LNCaP clone FGC (cell line): ENCODE measurements at regions not wholly inside any gene's neighbourhood (a gene's known extent, or its start where the extent isn't known, plus 50 kb on each side); places are given as distances from the start of the nearest gene placed in this dataset.

Experiments
- DNase-seq: peaks from one replicate; pipeline ENCODE4 v3.0.0-alpha.2; 2011; ENCODE audit warnings: low read depth
- H3K4me3 ChIP-seq: 2 replicates; pipeline ENCODE4 v1.5.1; 2011; ENCODE audit warnings: mild to moderate bottlenecking, low read depth, low read length, control low read depth
- TF ChIP-seq, protein P1 (sequence below): IDR thresholded peaks from 2 replicates; pipeline ENCODE4 v1.5.1; 2012; ENCODE audit warnings: mild to moderate bottlenecking; ENCODE audit not compliant: control insufficient read depth, insufficient read depth; ENCODE audit errors: extremely low read depth

DNA sequence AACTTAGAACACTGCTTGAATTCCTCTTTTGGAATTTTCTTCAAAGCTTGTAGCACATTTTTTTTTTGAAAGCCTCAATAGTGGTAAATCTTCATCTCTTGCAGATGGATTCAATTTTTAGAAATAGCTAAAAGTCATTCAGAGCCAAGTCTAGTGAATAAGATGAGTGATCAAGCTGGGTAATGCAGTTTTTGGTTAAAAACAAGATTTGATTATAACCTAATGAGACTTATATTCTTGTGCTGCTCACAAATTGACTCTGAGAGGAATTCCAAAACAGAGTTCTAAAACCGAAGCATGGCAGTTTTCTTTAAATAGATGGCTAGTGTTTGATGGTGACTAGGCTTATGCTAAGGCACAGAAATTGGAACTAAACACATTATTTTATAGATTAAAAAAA lies 2072.6 kb upstream of the CELF4 start:
- DNase-seq = no peak
- TF ChIP-seq, protein P1, sequence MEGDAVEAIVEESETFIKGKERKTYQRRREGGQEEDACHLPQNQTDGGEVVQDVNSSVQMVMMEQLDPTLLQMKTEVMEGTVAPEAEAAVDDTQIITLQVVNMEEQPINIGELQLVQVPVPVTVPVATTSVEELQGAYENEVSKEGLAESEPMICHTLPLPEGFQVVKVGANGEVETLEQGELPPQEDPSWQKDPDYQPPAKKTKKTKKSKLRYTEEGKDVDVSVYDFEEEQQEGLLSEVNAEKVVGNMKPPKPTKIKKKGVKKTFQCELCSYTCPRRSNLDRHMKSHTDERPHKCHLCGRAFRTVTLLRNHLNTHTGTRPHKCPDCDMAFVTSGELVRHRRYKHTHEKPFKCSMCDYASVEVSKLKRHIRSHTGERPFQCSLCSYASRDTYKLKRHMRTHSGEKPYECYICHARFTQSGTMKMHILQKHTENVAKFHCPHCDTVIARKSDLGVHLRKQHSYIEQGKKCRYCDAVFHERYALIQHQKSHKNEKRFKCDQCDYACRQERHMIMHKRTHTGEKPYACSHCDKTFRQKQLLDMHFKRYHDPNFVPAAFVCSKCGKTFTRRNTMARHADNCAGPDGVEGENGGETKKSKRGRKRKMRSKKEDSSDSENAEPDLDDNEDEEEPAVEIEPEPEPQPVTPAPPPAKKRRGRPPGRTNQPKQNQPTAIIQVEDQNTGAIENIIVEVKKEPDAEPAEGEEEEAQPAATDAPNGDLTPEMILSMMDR = no peak

DNA sequence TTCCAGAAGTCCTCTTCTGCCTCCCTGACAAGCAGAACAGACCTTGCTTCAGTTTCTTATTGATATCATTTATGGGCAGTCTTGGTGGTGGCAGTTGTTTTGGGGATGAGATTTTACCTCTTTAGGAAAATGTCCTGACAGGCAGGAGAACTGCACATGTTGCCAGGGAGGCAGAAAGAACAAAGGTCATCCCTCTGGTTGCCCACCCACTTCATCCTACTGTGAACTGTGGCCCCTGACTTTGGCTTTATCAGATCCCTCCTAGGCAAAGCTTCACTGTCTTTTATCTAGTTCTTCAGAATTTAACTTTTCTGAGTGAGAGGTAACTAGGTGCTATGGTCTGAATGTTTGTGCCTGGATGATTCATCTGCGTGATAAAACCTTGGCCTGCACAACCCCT lies 2071.3 kb upstream of the CELF4 start:
- TF ChIP-seq, protein P1 = no peak
- no peak for DNase-seq
- H3K4me3 ChIP-seq = no peak overlapping the region

More for the DNA sequence above, 2072.6 kb upstream of the CELF4 start:
- no peak overlapping the region for H3K4me3 ChIP-seq

DNA sequence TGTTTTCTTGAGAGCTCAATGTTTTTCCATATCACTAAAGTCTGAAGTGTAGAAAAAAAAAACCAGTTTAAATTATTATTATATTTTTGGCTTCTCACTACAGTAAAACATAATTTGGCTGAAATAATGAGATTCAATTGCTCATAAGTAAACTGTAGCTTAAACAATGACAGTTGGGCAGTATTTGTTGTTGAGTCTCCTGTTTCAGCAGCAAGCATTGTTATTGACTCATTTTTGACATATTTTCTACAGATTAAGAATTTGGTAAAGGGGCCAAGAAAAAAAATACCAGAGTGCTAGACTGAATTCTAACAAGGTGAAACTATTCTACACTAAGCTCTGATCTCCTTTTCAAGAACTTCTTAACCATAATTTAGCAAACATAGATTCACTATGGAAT lies 2070.4 kb upstream of the CELF4 start:
- TF ChIP-seq, protein P1 = no peak
- no peak for DNase-seq
- H3K4me3 ChIP-seq = no peak overlapping the region

DNA sequence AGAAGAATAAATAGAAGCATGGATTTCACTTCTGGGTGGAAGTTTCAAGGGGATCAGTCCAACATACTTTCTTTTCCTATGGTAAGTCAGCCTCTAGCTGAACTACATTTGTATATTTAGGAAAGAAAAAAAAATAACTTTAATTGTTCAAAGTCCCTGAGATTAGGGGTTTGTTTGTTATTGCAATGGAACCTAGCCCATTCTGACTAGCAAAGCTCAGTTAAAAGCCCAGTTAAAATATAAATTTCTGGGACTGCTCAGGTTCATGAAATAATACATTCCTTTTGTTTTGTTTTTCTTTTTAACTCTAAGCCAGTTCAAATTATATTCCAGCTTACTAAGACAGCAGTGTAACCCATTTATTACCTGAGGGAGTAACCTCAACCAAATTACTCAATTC lies 2069.6 kb upstream of the CELF4 start:
- TF ChIP-seq, protein P1 = no peak
- DNase-seq = no peak
- H3K4me3 ChIP-seq = no peak overlapping the region

DNA sequence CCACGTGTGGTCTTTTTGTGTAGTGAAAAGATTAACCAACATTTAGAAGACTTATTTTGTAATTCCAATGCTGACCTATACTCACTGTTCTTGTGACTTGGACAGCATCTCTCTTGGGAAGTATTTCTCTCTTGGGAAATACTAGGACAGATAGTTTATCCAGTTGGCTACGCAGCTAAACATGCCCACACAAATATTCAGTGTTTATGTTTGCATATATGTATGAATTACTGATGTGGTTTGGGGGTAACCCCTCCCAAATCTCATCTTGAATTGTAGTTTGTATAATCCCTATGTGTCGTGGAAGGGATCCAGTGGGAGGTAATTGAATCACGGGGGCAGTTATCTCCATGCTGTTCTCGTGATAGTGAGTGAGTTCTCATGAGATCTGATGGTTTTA lies 2062.3 kb upstream of the CELF4 start:
- DNase-seq = no peak
- H3K4me3 ChIP-seq = no peak overlapping the region
- TF ChIP-seq, protein P1 = no peak

DNA sequence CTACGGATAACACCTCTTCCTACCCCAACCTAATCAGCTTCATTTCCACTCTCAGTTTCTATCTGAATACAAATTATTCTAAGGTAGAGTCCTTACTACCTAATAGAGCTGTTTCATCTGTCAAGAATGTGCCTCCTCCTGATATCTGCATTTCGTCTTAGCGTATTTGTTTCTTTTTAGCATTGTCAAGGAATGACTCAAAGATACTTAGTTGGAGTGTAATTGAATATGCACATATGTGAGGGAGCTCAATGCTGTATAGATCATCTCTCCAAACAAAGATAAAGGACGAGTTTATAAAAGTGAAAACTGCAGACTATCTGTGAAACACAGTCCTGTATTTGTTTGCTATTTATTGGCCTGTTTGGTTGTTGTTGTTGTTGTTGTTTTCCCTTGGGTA lies 2059.4 kb upstream of the CELF4 start:
- TF ChIP-seq, protein P1 = no peak
- no peak for DNase-seq
- no peak overlapping the region for H3K4me3 ChIP-seq

DNA sequence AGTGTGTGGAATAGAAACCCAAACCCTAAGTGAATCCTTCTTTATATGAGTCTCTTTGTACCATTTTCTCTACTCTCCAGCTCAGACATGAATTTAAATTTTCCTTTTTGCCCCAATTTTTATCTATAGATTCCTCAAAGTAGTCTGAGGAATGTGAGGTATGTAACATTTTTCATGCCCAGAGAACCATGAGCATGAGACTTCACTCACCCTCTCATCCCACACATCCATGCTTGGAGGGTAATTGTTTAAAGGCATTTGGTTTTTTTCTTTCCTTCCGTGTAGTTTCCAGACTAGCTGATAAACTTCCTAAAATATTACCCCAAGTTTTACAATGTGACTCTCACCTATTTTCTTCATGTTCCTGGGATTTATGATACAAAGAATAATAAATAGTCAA lies 2056.8 kb upstream of the CELF4 start:
- H3K4me3 ChIP-seq = no peak overlapping the region
- no peak for DNase-seq
- TF ChIP-seq, protein P1 = no peak
